ENCODE measurements at regions not wholly inside any gene's neighbourhood (a gene's known extent, or its start where the extent isn't known, plus 50 kb on each side); places are given as distances from the start of the nearest gene placed in this dataset.
A peak's percentile ranks its signal among the peaks of the same experiment; 100 is the strongest.

- DNase-seq = no peak
Observed at GRCh38 chr18:22074282-22075070, 94.9 kb upstream of the GATA6 start.

DNA sequence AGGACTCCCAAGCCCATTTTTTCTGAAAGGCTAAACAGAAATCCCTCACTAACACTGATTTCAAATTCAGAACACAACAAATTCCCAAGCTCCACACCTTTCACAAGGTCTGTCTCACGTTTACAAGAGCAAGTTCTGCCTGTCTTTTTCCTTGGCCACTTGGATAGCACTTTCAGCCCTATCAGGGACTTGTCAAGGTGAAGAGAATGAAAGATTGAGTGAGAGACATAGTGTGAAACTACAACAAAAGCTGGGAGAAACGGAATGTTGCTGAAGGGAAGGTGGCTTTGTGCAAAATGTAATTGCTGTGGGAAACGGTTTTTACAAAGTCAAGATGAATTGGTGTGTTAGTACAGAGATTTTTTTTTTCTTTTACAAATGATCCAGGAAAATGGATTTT lies 89.4 kb upstream of the GATA6 start:
- no peak for DNase-seq

- no peak for DNase-seq
Observed at GRCh38 chr18:22082408-22082807, 87.0 kb upstream of the GATA6 start.

DNA sequence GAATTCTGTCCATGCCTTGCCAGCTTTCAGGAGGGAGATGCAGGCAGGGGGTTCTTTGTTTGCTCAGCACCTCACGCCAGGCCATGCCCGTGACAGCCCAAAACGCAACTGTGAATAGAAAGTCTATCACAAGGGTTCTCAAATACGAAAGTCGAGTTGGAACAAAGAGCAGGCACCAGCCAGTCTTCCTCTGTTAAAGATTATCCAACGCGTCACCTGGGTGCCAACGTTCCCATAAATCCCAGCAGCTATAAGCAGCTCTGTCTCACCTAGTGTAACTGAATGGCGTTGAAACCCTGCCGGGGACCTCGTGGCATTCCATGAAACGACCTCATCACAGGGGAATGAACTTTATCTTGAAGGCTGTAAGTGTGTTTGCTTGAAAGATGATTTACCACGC lies 84.8 kb upstream of the GATA6 start:
- no peak for DNase-seq

GRCh38 chr18:22086973-22087372 lies 82.4 kb upstream of the GATA6 start:
- no peak for DNase-seq

- DNase-seq = no peak
Observed at GRCh38 chr18:22088029-22088428, 81.4 kb upstream of the GATA6 start.

GRCh38 chr18:22088996-22089640 lies 80.3 kb upstream of the GATA6 start:
- no peak for DNase-seq

GRCh38 chr18:22091341-22091740 lies 78.0 kb upstream of the GATA6 start:
- no peak for DNase-seq

- DNase-seq = no peak
Observed at GRCh38 chr18:22093731-22094357, 75.5 kb upstream of the GATA6 start.

DNA sequence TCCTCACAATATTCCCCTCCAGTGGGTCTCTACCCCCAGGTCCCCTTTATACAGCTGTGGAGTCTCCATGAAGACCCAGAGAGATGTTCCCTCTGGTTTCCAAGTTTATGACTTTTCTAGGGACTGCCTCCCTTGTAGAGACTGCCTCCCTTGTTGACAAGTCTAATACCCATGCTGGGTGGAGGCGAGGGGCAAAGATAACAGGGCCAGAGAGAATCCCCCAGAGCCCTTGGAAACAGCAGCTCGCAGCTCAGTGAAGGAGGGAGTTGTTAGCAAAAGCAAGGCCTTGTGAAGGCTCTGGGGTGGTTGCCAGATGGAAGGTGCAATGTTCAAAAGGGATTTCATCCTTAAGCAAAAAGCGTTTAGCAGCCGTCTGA lies 75.0 kb upstream of the GATA6 start:
- no peak for DNase-seq

- DNase-seq = no peak
Observed at GRCh38 chr18:22098563-22098989, 70.8 kb upstream of the GATA6 start.

GRCh38 chr18:22099925-22100324 lies 69.5 kb upstream of the GATA6 start:
- DNase-seq = no peak

- DNase-seq = no peak
Observed at GRCh38 chr18:22101731-22102130, 67.7 kb upstream of the GATA6 start.

DNA sequence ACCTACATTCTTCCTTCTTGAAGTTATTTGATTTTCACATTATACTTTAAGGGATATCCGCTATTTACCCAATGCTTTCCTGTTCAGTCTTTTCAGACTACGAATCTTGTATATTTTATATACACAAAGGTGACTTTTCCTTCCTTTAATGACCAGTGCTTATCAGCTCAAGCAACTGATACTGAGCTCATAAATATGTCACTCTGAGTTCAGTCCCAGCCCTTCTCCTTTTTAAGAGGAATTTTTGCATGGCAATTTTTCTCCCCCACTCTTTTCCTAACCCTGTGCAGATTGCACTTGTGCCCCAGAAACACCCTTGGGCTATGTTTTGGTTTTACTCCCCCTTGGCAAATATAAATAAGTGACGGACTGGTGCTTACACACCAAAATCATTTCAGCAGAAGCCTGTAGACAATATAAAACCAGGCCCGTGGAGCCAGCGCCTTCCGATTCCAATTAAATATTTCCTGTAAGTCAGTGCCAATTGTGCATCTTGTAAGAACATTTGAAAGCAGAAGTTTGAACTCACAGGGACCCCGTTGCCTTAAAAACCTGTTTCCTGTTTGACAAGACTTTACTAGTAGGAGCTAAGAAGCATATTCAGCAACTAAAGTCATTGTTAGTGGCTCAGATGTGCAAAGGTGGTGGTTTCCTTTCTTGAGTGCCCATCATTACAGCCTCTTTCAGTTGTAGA lies 66.3 kb upstream of the GATA6 start:
- peak; percentile 58 for DNase-seq

GRCh38 chr18:22103647-22104031 lies 65.8 kb upstream of the GATA6 start:
- DNase-seq = no peak

DNA sequence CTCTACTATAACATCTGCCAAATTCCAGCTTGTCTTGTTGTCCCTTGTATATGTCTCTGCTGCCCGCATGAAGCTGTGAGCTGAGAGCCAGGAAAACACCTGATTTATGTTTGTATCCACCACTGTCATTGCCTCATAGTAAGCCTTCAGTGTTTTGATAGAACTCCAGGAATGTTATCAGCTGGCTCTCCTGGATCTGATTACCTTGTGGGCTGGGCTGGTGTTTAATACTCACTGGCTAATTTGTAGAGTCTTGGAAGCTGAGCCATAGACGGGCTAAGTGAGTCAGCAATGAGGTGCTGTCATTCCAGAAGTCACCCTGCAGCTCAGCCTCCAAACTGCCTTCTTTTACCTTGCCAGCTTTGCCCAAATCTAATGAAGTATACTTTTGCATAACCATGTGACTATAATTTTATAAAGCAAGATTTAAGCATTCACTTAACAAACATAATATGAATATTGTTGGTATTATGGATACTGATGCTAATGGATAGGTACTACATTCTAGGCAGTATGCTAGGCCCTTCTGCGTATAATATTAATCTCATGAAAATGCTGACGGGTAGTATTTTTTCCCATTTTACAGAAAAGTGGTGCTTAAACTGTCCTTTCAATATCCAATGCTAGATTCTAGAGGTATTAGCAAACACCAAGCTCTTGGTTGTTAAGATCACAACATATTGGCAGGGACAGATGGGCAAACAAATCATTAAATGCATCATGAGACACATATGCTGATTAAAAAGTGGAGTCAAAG lies 62.7 kb upstream of the GATA6 start:
- DNase-seq = no peak

DNA sequence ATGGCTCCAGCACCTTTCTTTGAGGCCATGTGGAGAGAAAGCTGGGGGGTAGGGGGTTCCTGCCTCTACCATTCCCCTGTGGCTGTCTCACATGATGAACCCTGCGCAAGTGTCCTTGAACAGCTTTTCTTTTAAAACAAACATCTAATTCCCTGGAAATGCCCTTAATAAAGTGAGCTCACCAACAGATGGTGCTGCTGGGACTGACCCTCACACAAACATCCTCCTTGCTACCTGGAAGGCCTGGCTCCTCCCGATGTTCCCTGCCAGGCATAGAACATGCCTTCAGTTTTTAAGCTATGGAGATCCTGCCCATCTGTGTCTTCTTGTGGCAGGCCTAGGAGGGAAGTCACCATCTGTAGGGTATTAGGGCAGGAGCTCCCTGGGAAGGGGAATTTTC lies 60.7 kb upstream of the GATA6 start:
- no peak for DNase-seq

DNA sequence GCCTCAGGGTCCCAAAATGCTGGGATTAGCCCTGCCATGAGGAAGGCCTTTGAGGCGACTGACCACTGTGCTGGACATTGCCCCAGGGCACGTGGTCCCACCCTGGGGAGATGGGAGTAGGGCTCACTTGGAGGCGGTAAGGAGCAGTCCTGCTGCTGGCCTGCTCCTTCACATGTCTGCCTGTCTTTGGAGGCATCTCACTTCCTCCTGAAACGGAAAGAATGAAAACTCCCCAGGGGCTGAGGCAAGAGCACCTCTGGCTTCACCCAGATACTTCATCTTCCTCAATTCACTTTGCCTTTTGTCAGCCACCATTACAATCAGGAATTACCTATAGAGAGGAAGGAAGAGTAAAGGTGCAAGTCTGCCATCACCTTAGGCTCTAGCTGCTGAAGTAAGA lies 59.9 kb upstream of the GATA6 start:
- no peak for DNase-seq

- no peak for DNase-seq
Observed at GRCh38 chr18:22110461-22110924, 58.9 kb upstream of the GATA6 start.

DNA sequence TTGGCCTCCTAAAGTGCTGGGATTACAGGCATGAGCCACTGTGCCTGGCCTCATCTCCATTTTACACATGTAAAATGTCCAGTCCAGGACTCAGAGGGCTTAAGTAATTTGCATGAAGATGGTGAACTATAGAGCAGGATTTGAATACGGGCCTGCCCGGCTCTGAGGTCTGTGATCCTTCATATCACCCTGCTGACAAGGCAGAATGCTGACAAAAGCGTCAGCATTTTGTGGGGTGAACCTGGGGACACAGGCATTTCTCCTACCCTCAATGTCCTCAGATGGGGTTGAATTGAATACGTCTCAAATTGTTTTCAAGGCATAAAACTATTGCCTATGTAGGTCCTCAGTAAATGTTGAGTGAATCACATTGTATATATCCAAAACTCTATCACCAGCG lies 57.2 kb upstream of the GATA6 start:
- no peak for DNase-seq

DNA sequence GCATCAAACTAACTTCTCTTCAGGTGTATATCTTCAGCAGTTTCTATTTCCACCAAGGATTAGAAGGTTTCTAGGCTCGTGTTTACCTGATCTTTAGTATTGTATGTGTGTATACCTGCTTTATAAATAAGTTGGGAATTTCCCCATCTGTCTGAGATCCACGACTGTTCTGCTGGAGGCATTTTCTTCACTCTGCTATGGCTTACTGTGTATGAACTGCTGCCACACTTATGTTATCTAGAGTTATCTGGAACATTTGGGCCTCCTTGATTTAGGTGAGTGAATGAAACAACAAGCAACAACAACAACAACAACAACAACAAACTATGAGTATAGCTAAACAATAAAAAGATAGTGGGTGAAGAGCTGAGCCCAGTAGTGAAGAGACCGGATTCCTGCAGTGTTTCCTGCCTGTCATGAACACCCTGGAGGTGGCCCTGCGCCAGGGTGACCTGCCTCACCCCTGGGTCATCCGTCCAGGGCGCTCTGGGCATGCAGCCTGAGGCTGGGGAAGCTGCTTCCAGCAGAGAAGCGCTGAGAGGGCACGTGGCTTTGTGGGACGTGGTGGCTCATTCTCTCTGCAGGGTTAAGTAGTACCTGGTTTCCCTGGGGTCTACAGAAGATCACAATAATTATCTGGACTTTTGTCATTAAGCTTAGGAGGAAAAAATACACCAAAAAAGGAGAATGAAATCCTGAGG lies 56.1 kb upstream of the GATA6 start:
- DNase-seq = no peak

All from skin of body (tissue), 1 donor.